OCI-LY1 (cell line): ENCODE measurements at regions not wholly inside any gene's neighbourhood (a gene's known extent, or its start where the extent isn't known, plus 50 kb on each side); places are given as distances from the start of the nearest gene placed in this dataset.

Experiments
- H2AFZ ChIP-seq: fragments of 200-600 bp; sonication (generic), shearing (Covaris generic); 2 replicates; pipeline ENCODE4 v1.6.0; 2014; ENCODE audit warnings: antibody characterized with exemption, mild to moderate bottlenecking, low read length
- H3F3A ChIP-seq: fragments of 200-600 bp; sonication (generic), shearing (Covaris generic); 2 replicates; pipeline ENCODE4 v1.6.0; 2014; ENCODE audit warnings: mild to moderate bottlenecking, antibody characterized with exemption, low read length, moderate library complexity; ENCODE audit not compliant: insufficient read depth
- H3K27ac ChIP-seq: fragments of 200-600 bp; sonication (generic); 2 replicates; pipeline ENCODE4 v1.5.1; 2014; ENCODE audit warnings: low read length, mixed run types, mild to moderate bottlenecking, low read depth; ENCODE audit not compliant: poor library complexity, severe bottlenecking
- H3K27me3 ChIP-seq: fragments of 200-600 bp; sonication (generic); 2 replicates; pipeline ENCODE4 v1.6.0; 2014; ENCODE audit warnings: antibody characterized with exemption, mild to moderate bottlenecking, low read length, moderate library complexity; ENCODE audit not compliant: insufficient read depth
- H3K36me3 ChIP-seq: fragments of 200-600 bp; sonication (generic); 2 replicates; pipeline ENCODE4 v1.6.1; 2014; ENCODE audit warnings: mild to moderate bottlenecking, antibody characterized with exemption, low read length, moderate library complexity, mixed read lengths; ENCODE audit not compliant: insufficient read depth
- H3K4me1 ChIP-seq: fragments of 200-600 bp; sonication (generic); 2 replicates; pipeline ENCODE4 v1.5.1; 2014; ENCODE audit warnings: mild to moderate bottlenecking, low read length, moderate library complexity; ENCODE audit not compliant: insufficient read depth, severe bottlenecking
- H3K4me2 ChIP-seq: fragments of 200-600 bp; sonication (generic), shearing (Covaris generic); 2 replicates; pipeline ENCODE4 v1.6.1; 2014; ENCODE audit warnings: low read length
- H3K4me3 ChIP-seq: fragments of 200-600 bp; sonication (generic); 2 replicates; pipeline ENCODE4 v1.5.1; 2014; ENCODE audit warnings: low read length, low read depth, mild to moderate bottlenecking, mixed read lengths; ENCODE audit not compliant: poor library complexity, severe bottlenecking
- H3K79me2 ChIP-seq: fragments of 200-600 bp; shearing (Covaris generic); 2 replicates; pipeline ENCODE4 v1.6.1; 2016; ENCODE audit warnings: mixed run types, low read length, mixed read lengths; ENCODE audit not compliant: insufficient read depth
- H3K9ac ChIP-seq: fragments of 200-600 bp; sonication (generic), shearing (Covaris generic); 2 replicates; pipeline ENCODE4 v1.6.1; 2014; ENCODE audit warnings: mild to moderate bottlenecking, low read length, mixed read lengths
- H3K9me2 ChIP-seq: fragments of 200-600 bp; sonication (generic), shearing (Covaris generic); 2 replicates; pipeline ENCODE4 v1.6.1; 2014; ENCODE audit warnings: low read depth, mild to moderate bottlenecking, low read length, mixed read lengths
- H3K9me3 ChIP-seq: fragments of 200-600 bp; shearing (Covaris generic); 2 replicates; pipeline ENCODE4 v1.6.1; 2014; ENCODE audit warnings: low read length, mixed read lengths
- H4K20me1 ChIP-seq: fragments of 200-600 bp; sonication (generic), shearing (Covaris generic); 2 replicates; pipeline ENCODE4 v1.6.0; 2016; ENCODE audit warnings: mild to moderate bottlenecking, low read length; ENCODE audit not compliant: insufficient read depth
- EZH2 ChIP-seq: fragments of 200-600 bp; sonication (generic), shearing (Covaris generic); IDR thresholded peaks from 2 replicates; pipeline ENCODE4 v1.8.0; 2017; ENCODE audit warnings: borderline replicate concordance, mixed run types, mild to moderate bottlenecking, antibody characterized with exemption, low read length, moderate library complexity, mixed read lengths
- TF ChIP-seq, protein P1 (sequence below): fragments of 200-600 bp; sonication (generic), shearing (Covaris generic); IDR thresholded peaks from 2 replicates; pipeline ENCODE4 v1.5.1; 2017; ENCODE audit warnings: mild to moderate bottlenecking, antibody characterized with exemption, low read length, moderate library complexity, mixed read lengths

GRCh38 chr9:84218322-84218721 lies 122.2 kb downstream of the SLC28A3 start:
- TF ChIP-seq EZH2: no peak
- TF ChIP-seq, protein P1, sequence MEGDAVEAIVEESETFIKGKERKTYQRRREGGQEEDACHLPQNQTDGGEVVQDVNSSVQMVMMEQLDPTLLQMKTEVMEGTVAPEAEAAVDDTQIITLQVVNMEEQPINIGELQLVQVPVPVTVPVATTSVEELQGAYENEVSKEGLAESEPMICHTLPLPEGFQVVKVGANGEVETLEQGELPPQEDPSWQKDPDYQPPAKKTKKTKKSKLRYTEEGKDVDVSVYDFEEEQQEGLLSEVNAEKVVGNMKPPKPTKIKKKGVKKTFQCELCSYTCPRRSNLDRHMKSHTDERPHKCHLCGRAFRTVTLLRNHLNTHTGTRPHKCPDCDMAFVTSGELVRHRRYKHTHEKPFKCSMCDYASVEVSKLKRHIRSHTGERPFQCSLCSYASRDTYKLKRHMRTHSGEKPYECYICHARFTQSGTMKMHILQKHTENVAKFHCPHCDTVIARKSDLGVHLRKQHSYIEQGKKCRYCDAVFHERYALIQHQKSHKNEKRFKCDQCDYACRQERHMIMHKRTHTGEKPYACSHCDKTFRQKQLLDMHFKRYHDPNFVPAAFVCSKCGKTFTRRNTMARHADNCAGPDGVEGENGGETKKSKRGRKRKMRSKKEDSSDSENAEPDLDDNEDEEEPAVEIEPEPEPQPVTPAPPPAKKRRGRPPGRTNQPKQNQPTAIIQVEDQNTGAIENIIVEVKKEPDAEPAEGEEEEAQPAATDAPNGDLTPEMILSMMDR: no peak
- Histone ChIP-seq H3K4me2 (no peak overlapping the region), H2AFZ (no peak overlapping the region), H3K79me2 (no peaks in the 10 kb centered on the region), H3K9me3 (no peaks in the 10 kb centered on the region), H3F3A (no peaks in the 10 kb centered on the region), H3K9ac (no peak overlapping the region), H3K36me3 (no peaks in the 10 kb centered on the region), H4K20me1 (no peaks in the 10 kb centered on the region), H3K27ac (no peak overlapping the region), H3K4me1 (no peaks in the 10 kb centered on the region), H3K9me2 (no peaks in the 10 kb centered on the region), H3K27me3 (no peaks in the 10 kb centered on the region), H3K4me3 (no peak overlapping the region)

GRCh38 chr9:84224246-84224645 lies 116.3 kb downstream of the SLC28A3 start:
- no peaks in the 10 kb centered on the region for H4K20me1 ChIP-seq
- H3F3A ChIP-seq: no peaks in the 10 kb centered on the region
- H3K27ac ChIP-seq: no peak overlapping the region
- no peaks in the 10 kb centered on the region for H3K4me1 ChIP-seq
- no peaks in the 10 kb centered on the region for H3K9me3 ChIP-seq
- no peak overlapping the region for H3K9ac ChIP-seq
- H3K4me2 ChIP-seq: no peak overlapping the region
- H2AFZ ChIP-seq: no peak overlapping the region
- H3K4me3 ChIP-seq: no peak overlapping the region
- TF ChIP-seq, protein P1: no peak
- TF ChIP-seq EZH2: no peak
- H3K79me2 ChIP-seq: no peaks in the 10 kb centered on the region
- H3K36me3 ChIP-seq: no peaks in the 10 kb centered on the region
- no peaks in the 10 kb centered on the region for H3K27me3 ChIP-seq
- no peaks in the 10 kb centered on the region for H3K9me2 ChIP-seq
